Osteoblast (primary cell): ENCODE measurements at regions not wholly inside any gene's neighbourhood (a gene's known extent, or its start where the extent isn't known, plus 50 kb on each side); places are given as distances from the start of the nearest gene placed in this dataset.

Source experiments
- DNase-seq: peaks from one replicate; pipeline ENCODE4 v3.0.0; 2011; ENCODE audit warnings: low spot score, mixed read lengths; ENCODE audit not compliant: insufficient read length; ENCODE audit errors: missing footprints
- H2AFZ ChIP-seq: 2 replicates; pipeline ENCODE4 v1.6.0; 2011; ENCODE audit warnings: mild to moderate bottlenecking, low read length
- H3K27ac ChIP-seq: 2 replicates; pipeline ENCODE4 v1.5.1; 2011; ENCODE audit warnings: mild to moderate bottlenecking, low read depth, low read length, moderate library complexity
- H3K27me3 ChIP-seq: 2 replicates; pipeline ENCODE4 v1.6.0; 2012; ENCODE audit warnings: mild to moderate bottlenecking, control low read depth, inconsistent platforms, low read length, moderate library complexity; ENCODE audit not compliant: insufficient read depth
- H3K36me3 ChIP-seq: 2 replicates; pipeline ENCODE4 v1.5.1; 2011; ENCODE audit warnings: mild to moderate bottlenecking, low read length, control low read depth, moderate library complexity; ENCODE audit not compliant: insufficient read depth
- H3K4me1 ChIP-seq: 2 replicates; pipeline ENCODE4 v1.5.1; 2011; ENCODE audit warnings: mild to moderate bottlenecking, low read length, control low read depth, moderate library complexity; ENCODE audit not compliant: insufficient read depth
- H3K4me2 ChIP-seq: 2 replicates; pipeline ENCODE4 v1.6.0; 2011; ENCODE audit warnings: mild to moderate bottlenecking, low read length; ENCODE audit not compliant: insufficient read depth
- H3K4me3 ChIP-seq: fragments of 200-600 bp; sonication (generic); 3 replicates; pipeline ENCODE4 v1.5.1; 2012; ENCODE audit warnings: mild to moderate bottlenecking, low read length, inconsistent platforms; ENCODE audit not compliant: insufficient read depth
- H3K79me2 ChIP-seq: 2 replicates; pipeline ENCODE4 v1.6.0; 2012; ENCODE audit warnings: mild to moderate bottlenecking, low read length, control low read depth, inconsistent platforms; ENCODE audit not compliant: insufficient read depth
- H3K9me3 ChIP-seq: 2 replicates; pipeline ENCODE4 v1.5.1; 2011; ENCODE audit warnings: low read depth, low read length, control low read depth
- H4K20me1 ChIP-seq: 2 replicates; pipeline ENCODE4 v1.6.0; 2012; ENCODE audit warnings: mild to moderate bottlenecking, low read length, control low read depth; ENCODE audit not compliant: insufficient read depth
- CTCF ChIP-seq: IDR thresholded peaks from 2 replicates; pipeline ENCODE4 v1.5.1; 2011; ENCODE audit warnings: mild to moderate bottlenecking, low read depth, low read length, moderate library complexity; ENCODE audit errors: extremely low read depth

GRCh38 chr21:15366555-15366954 is 301.8 kb upstream of the NRIP1 start:
- DNase-seq, result no peak
- no peak for TF ChIP-seq CTCF
- H3K9me3 ChIP-seq, result no peaks in the 10 kb centered on the region
- no peaks in the 10 kb centered on the region for H3K27me3 ChIP-seq
- H4K20me1 ChIP-seq, result no peaks in the 10 kb centered on the region
- H3K27ac ChIP-seq, result no peak overlapping the region
- H3K79me2 ChIP-seq, result no peaks in the 10 kb centered on the region
- H3K4me3 ChIP-seq, result no peak overlapping the region
- H3K4me2 ChIP-seq, result no peak overlapping the region
- no peak overlapping the region for H2AFZ ChIP-seq
- no peaks in the 10 kb centered on the region for H3K36me3 ChIP-seq
- no peaks in the 10 kb centered on the region for H3K4me1 ChIP-seq

GRCh38 chr21:15367061-15367626 is 302.3 kb upstream of the NRIP1 start:
- no peaks in the 10 kb centered on the region for H3K27me3 ChIP-seq
- no peaks in the 10 kb centered on the region for H4K20me1 ChIP-seq
- no peaks in the 10 kb centered on the region for H3K79me2 ChIP-seq
- H3K36me3 ChIP-seq, result no peaks in the 10 kb centered on the region
- H3K4me3 ChIP-seq, result no peak overlapping the region
- no peak overlapping the region for H2AFZ ChIP-seq
- H3K9me3 ChIP-seq, result no peaks in the 10 kb centered on the region
- H3K4me2 ChIP-seq, result no peak overlapping the region
- no peak for DNase-seq
- TF ChIP-seq CTCF, result no peak
- no peak overlapping the region for H3K27ac ChIP-seq
- H3K4me1 ChIP-seq, result no peaks in the 10 kb centered on the region

- DNase-seq, result no peak
- H3K27ac ChIP-seq, result no peak overlapping the region
Observed at GRCh38 chr21:15370462-15370975, 305.7 kb upstream of the NRIP1 start.

GRCh38 chr21:15373941-15374340 is 309.1 kb upstream of the NRIP1 start:
- TF ChIP-seq CTCF, result no peak
- H3K4me3 ChIP-seq, result no peak overlapping the region
- no peak for DNase-seq
- no peak overlapping the region for H3K4me2 ChIP-seq
- no peaks in the 10 kb centered on the region for H3K79me2 ChIP-seq
- no peaks in the 10 kb centered on the region for H3K9me3 ChIP-seq
- H3K27ac ChIP-seq, result no peak overlapping the region
- no peaks in the 10 kb centered on the region for H3K4me1 ChIP-seq
- H4K20me1 ChIP-seq, result no peaks in the 10 kb centered on the region
- H3K36me3 ChIP-seq, result no peaks in the 10 kb centered on the region
- no peak overlapping the region for H2AFZ ChIP-seq
- no peaks in the 10 kb centered on the region for H3K27me3 ChIP-seq

More at GRCh38 chr21:15370462-15370975, 305.7 kb upstream of the NRIP1 start:
- no peaks in the 10 kb centered on the region for H3K79me2 ChIP-seq
- TF ChIP-seq CTCF, result no peak
- no peaks in the 10 kb centered on the region for H3K27me3 ChIP-seq
- H3K4me2 ChIP-seq, result no peak overlapping the region
- H3K4me1 ChIP-seq, result no peaks in the 10 kb centered on the region
- no peak overlapping the region for H2AFZ ChIP-seq
- H3K36me3 ChIP-seq, result no peaks in the 10 kb centered on the region
- H3K9me3 ChIP-seq, result no peaks in the 10 kb centered on the region
- no peaks in the 10 kb centered on the region for H4K20me1 ChIP-seq
- no peak overlapping the region for H3K4me3 ChIP-seq
